ENCODE measurements at regions not wholly inside any gene's neighbourhood (a gene's known extent, or its start where the extent isn't known, plus 50 kb on each side); places are given as distances from the start of the nearest gene placed in this dataset.

GRCh38 chr18:78518805-78519204 is 460.8 kb upstream of the SALL3 start:
- no peaks in the 10 kb centered on the region for H3K4me1 ChIP-seq
- no peaks in the 10 kb centered on the region for H3K9me3 ChIP-seq
- intact Hi-C loops (cut with DNase I; ENCODE audit: low total_unique reads) = no loop called here
- no peak overlapping the region for H3K4me3 ChIP-seq
- no peak overlapping the region for H3K27ac ChIP-seq
- no peak for TF ChIP-seq CTCF (IDR thresholded peaks at IDR 0.05)
- no peaks in the 10 kb centered on the region for H3K36me3 ChIP-seq
- no peak for DNase-seq
- peaks cover 0 to 11% of the 10 kb centered on the region in 2 donors for H3K27me3 ChIP-seq

DNA sequence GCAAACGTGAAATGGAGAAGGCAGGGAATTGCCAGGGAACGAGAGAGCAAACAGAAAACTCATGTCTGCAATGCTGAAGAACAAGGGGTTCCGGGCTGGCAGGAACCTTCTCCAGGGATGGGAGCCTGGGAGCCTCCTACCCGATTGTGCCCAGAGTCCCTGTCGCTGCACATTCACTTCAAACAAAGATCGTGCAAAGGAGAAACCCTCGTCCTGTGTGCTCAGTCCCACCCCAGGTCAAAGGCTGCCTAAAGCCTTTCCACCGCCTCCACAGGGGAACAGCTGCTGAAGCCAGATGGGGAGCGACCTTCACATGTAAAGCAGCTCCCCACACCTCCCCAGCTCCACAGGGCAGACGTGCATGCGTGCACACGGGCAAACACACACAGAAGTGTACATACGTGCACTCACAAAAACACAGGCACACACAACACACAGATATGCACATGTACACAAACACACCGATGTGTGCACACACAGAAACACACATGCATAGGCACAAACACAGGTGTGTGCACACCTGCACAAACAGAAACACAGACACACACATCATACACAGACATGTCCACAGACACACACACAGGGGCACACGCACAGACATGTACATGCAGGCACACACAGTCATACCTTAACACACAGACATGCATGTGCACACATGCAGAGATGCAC is 460.1 kb upstream of the SALL3 start:
- TF ChIP-seq CTCF (IDR thresholded peaks at IDR 0.05) = no peak

DNA sequence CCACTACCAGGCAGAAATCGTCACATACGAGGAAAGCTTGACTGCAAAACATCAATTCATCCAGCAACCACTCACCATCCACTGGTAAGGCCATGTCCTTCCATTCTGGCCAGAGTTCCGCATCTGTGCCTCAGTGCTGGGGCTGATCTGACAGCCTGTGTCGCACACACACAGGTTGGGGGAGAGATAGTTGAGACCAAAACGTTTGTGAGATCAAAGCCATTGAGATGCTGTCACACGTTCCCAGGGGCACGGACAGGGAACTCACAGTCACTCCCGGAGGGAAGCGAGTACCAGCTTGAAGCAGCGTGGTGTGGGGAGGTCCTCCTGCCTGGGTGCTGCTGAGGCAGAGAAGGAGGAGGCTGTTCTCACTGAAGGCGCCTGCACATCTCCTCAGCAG is 458.5 kb upstream of the SALL3 start:
- H3K27ac ChIP-seq = no peak overlapping the region
- intact Hi-C loops (cut with DNase I; ENCODE audit: low total_unique reads) = no loop called here
- H3K4me1 ChIP-seq = peaks cover 0 to 12% (median 3%) of the 10 kb centered on the region in 4 donors
- TF ChIP-seq CTCF (IDR thresholded peaks at IDR 0.05) = no peak
- no peak for DNase-seq
- peaks cover 0 to 11% of the 10 kb centered on the region in 2 donors for H3K27me3 ChIP-seq
- H3K9me3 ChIP-seq = no peaks in the 10 kb centered on the region
- H3K36me3 ChIP-seq = no peaks in the 10 kb centered on the region
- H3K4me3 ChIP-seq = no peak overlapping the region

More for the DNA sequence above, 460.1 kb upstream of the SALL3 start:
- Histone ChIP-seq H3K9me3 (no peaks in the 10 kb centered on the region), H3K4me3 (no peak overlapping the region), H3K36me3 (no peaks in the 10 kb centered on the region), H3K27me3 (peaks cover 0 to 11% of the 10 kb centered on the region in 2 donors), H3K4me1 (no peaks in the 10 kb centered on the region), H3K27ac (no peak overlapping the region)
- intact Hi-C loops (cut with DNase I; ENCODE audit: low total_unique reads) = no loop called here
- DNase-seq = no peak

DNA sequence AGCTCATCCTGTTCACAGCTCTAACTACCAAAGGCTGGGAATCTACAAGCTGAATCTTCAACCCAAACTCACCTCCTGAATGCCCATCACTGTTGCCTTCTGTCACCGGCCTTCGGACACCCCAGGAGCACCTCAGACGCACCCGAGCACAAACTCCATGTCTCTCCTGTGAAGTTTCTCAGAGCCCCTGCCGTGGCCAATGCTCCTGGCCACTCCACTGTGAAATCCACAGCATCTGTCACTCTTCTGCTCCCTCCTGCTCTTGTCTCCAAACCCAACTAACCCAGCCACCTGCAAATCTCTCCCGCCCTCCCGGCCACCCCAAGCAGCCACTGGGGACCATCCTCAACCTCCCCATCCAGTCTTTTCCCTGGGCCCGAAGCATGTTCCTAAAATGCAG is 457.9 kb upstream of the SALL3 start:
- Histone ChIP-seq H3K27me3 (peaks cover 0 to 11% of the 10 kb centered on the region in 2 donors), H3K36me3 (no peaks in the 10 kb centered on the region), H3K4me3 (no peak overlapping the region), H3K27ac (no peak overlapping the region), H3K9me3 (no peaks in the 10 kb centered on the region), H3K4me1 (peaks cover 0 to 18% (median 3%) of the 10 kb centered on the region in 4 donors)
- intact Hi-C loops (cut with DNase I; ENCODE audit: low total_unique reads) = no loop called here
- no peak for TF ChIP-seq CTCF (IDR thresholded peaks at IDR 0.05)
- DNase-seq = no peak

GRCh38 chr18:78522507-78522906 is 457.1 kb upstream of the SALL3 start:
- H3K27ac ChIP-seq = no peak overlapping the region
- H3K4me1 ChIP-seq = peaks cover 0 to 24% (median 3%) of the 10 kb centered on the region in 4 donors
- no peak for DNase-seq
- no peak for TF ChIP-seq CTCF (IDR thresholded peaks at IDR 0.05)
- no peaks in the 10 kb centered on the region for H3K36me3 ChIP-seq
- H3K9me3 ChIP-seq = no peaks in the 10 kb centered on the region
- H3K4me3 ChIP-seq = no peak overlapping the region
- intact Hi-C loops (cut with DNase I; ENCODE audit: low total_unique reads) = no loop called here
- H3K27me3 ChIP-seq = peaks cover 0 to 11% of the 10 kb centered on the region in 2 donors
